ENCODE measurements at regions not wholly inside any gene's neighbourhood (a gene's known extent, or its start where the extent isn't known, plus 50 kb on each side); places are given as distances from the start of the nearest gene placed in this dataset.

GRCh38 chr16:79367822-79368221 is 232.7 kb downstream of the MAF start:
- TF ChIP-seq EZH2 (IDR thresholded peaks at IDR 0.05; ENCODE audit: borderline replicate concordance, low read depth, low read length, severe bottlenecking) (no peak), CTCF (IDR thresholded peaks at IDR 0.05; ENCODE audit: borderline replicate concordance, extremely low read depth, low read length, poor library complexity, severe bottlenecking) (no peak)

Measured in DND-41 (cell line).